Smooth muscle cell (in vitro differentiated cells): ENCODE measurements at regions not wholly inside any gene's neighbourhood (a gene's known extent, or its start where the extent isn't known, plus 50 kb on each side); places are given as distances from the start of the nearest gene placed in this dataset.

Experiments used
- DNase-seq: peaks from one replicate; lab custom pipeline; 2025; ENCODE audit not compliant: unreplicated experiment; lab: John Stamatoyannopoulos, UW
- H2AFZ ChIP-seq: fragments of 200-600 bp; sonication (generic); 2 replicates; pipeline ENCODE4 v1.6.0; 2016; ENCODE audit warnings: antibody characterized with exemption, low read depth, mild to moderate bottlenecking
- H3F3A ChIP-seq: fragments of 200-600 bp; sonication (generic); 2 replicates; pipeline ENCODE4 v1.6.0; 2017; ENCODE audit warnings: antibody characterized with exemption, low read depth
- H3K27ac ChIP-seq: fragments of 200-600 bp; sonication (generic); 2 replicates; pipeline ENCODE4 v1.5.1; 2016; ENCODE audit warnings: low read depth, mild to moderate bottlenecking
- H3K27me3 ChIP-seq: fragments of 200-600 bp; sonication (generic); 2 replicates; pipeline ENCODE4 v1.6.1; 2016; ENCODE audit warnings: low read depth, mild to moderate bottlenecking
- H3K36me3 ChIP-seq: fragments of 200-600 bp; sonication (generic); 2 replicates; pipeline ENCODE4 v1.5.1; 2016; ENCODE audit warnings: low read depth
- H3K4me1 ChIP-seq: fragments of 200-600 bp; sonication (generic); 2 replicates; pipeline ENCODE4 v1.5.1; 2016; ENCODE audit warnings: low read depth
- H3K4me2 ChIP-seq: fragments of 200-600 bp; sonication (generic); 2 replicates; pipeline ENCODE4 v1.6.0; 2016; ENCODE audit warnings: mild to moderate bottlenecking
- H3K4me3 ChIP-seq: fragments of 200-600 bp; sonication (generic); 2 replicates; pipeline ENCODE4 v1.5.1; 2016; ENCODE audit warnings: mild to moderate bottlenecking
- H3K79me2 ChIP-seq: fragments of 200-600 bp; sonication (generic); 2 replicates; pipeline ENCODE4 v1.6.0; 2016; ENCODE audit warnings: low read depth, mild to moderate bottlenecking
- H3K9ac ChIP-seq: fragments of 200-600 bp; sonication (generic); 2 replicates; pipeline ENCODE4 v1.6.0; 2016; ENCODE audit warnings: low read depth
- H3K9me3 ChIP-seq: fragments of 200-600 bp; sonication (generic); replicated peaks from 2 replicates; pipeline ENCODE4 v1.5.1; 2016; ENCODE audit warnings: low read depth
- H4K20me1 ChIP-seq: fragments of 200-600 bp; sonication (generic); 2 replicates; pipeline ENCODE4 v1.6.0; 2016; ENCODE audit warnings: low read depth
- CTCF ChIP-seq: fragments of 200-600 bp; sonication (generic); IDR thresholded peaks from 2 replicates; pipeline ENCODE4 v1.5.1; 2017; ENCODE audit warnings: borderline replicate concordance, mild to moderate bottlenecking, antibody characterized with exemption; ENCODE audit not compliant: insufficient read depth, poor library complexity, severe bottlenecking
- WGBS: methylation state at CpG from one replicate; pipeline ENCODE4 v1.1.7; 2016; ENCODE audit warnings: low lambda C conversion rate; 5-methylcytosine and 5-hydroxymethylcytosine counted together

- no peaks in the 10 kb centered on the region for H3K36me3 ChIP-seq
- no peak for DNase-seq
- H3K4me2 ChIP-seq, result peak overlapping the region; percentile 1
- no peak for TF ChIP-seq CTCF
- peaks cover 13% of the 10 kb centered on the region for H3K4me1 ChIP-seq
- no peaks in the 10 kb centered on the region for H3K27me3 ChIP-seq
- H3K79me2 ChIP-seq, result no peaks in the 10 kb centered on the region
- peak overlapping the region; percentile 8 for H2AFZ ChIP-seq
- H3F3A ChIP-seq, result peaks cover 16% of the 10 kb centered on the region
- 83% methylated on average over 1 of the region's 1 CpG for WGBS
- peak overlapping the region; percentile 72 for H3K27ac ChIP-seq
- no peak overlapping the region for H3K9ac ChIP-seq
- H3K9me3 ChIP-seq, result no peaks in the 10 kb centered on the region
- H4K20me1 ChIP-seq, result no peaks in the 10 kb centered on the region
- H3K4me3 ChIP-seq, result no peak overlapping the region
Observed at GRCh38 chr21:38929652-38930051, 123.9 kb downstream of the ETS2 start.

GRCh38 chr21:38929142-38929541 lies 123.4 kb downstream of the ETS2 start:
- peaks cover 13% of the 10 kb centered on the region for H3K4me1 ChIP-seq
- H3K36me3 ChIP-seq, result no peaks in the 10 kb centered on the region
- no peaks in the 10 kb centered on the region for H3K9me3 ChIP-seq
- peaks cover 16% of the 10 kb centered on the region for H3F3A ChIP-seq
- no peak overlapping the region for H2AFZ ChIP-seq
- no peak for TF ChIP-seq CTCF
- no peak overlapping the region for H3K27ac ChIP-seq
- no peaks in the 10 kb centered on the region for H3K79me2 ChIP-seq
- 100% methylated on average over 1 of the region's 1 CpG for WGBS
- no peak for DNase-seq
- H3K9ac ChIP-seq, result no peak overlapping the region
- no peaks in the 10 kb centered on the region for H3K27me3 ChIP-seq
- H3K4me3 ChIP-seq, result no peak overlapping the region
- H4K20me1 ChIP-seq, result no peaks in the 10 kb centered on the region
- H3K4me2 ChIP-seq, result no peak overlapping the region

GRCh38 chr21:38927776-38928175 lies 122.0 kb downstream of the ETS2 start:
- Histone ChIP-seq H3K4me2 (no peak overlapping the region), H2AFZ (no peak overlapping the region), H3K9ac (no peak overlapping the region), H3K27me3 (no peaks in the 10 kb centered on the region), H3K27ac (no peak overlapping the region), H3K4me1 (peaks cover 13% of the 10 kb centered on the region), H3K79me2 (no peaks in the 10 kb centered on the region), H3K9me3 (no peaks in the 10 kb centered on the region), H4K20me1 (no peaks in the 10 kb centered on the region), H3K4me3 (no peak overlapping the region), H3F3A (peaks cover 16% of the 10 kb centered on the region), H3K36me3 (no peaks in the 10 kb centered on the region)
- no peak for DNase-seq
- WGBS, result 78% methylated on average over 3 of the region's 3 CpGs
- TF ChIP-seq CTCF, result no peak

DNA sequence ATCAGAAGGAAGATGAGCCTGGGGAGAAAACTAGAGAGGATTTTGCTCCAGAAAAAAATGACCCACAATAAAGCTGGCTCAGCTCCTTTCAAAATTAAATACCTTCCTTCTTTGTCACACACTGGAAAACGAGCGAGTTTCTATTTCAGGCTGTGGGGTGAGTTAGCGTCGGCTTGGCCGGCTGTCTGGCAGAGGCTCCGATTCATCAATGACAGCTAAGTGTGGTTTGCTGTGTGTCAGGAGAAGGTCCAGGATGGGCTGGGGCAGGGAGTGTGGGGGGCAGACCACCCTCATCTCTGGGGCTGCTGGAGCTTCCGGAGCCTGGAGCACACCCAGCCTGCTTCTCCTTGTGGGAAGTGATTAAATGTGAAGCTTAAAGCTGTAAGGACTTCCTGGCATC lies 120.2 kb downstream of the ETS2 start:
- peak overlapping the region; percentile 70 for H3K9ac ChIP-seq
- no peaks in the 10 kb centered on the region for H3K27me3 ChIP-seq
- H4K20me1 ChIP-seq, result no peaks in the 10 kb centered on the region
- H3K4me1 ChIP-seq, result peaks cover 13% of the 10 kb centered on the region
- 4% methylated on average over 7 of the region's 7 CpGs for WGBS
- H3K27ac ChIP-seq, result peak overlapping the region; percentile 89
- H3K9me3 ChIP-seq, result no peaks in the 10 kb centered on the region
- no peak overlapping the region for H2AFZ ChIP-seq
- no peaks in the 10 kb centered on the region for H3K79me2 ChIP-seq
- H3K4me2 ChIP-seq, result peak overlapping the region; percentile 80
- TF ChIP-seq CTCF, result no peak
- peak; percentile 31 for DNase-seq
- H3K36me3 ChIP-seq, result no peaks in the 10 kb centered on the region
- H3K4me3 ChIP-seq, result no peak overlapping the region
- peaks cover 18% of the 10 kb centered on the region for H3F3A ChIP-seq
